ENCODE measurements at regions not wholly inside any gene's neighbourhood (a gene's known extent, or its start where the extent isn't known, plus 50 kb on each side); places are given as distances from the start of the nearest gene placed in this dataset.

DNA sequence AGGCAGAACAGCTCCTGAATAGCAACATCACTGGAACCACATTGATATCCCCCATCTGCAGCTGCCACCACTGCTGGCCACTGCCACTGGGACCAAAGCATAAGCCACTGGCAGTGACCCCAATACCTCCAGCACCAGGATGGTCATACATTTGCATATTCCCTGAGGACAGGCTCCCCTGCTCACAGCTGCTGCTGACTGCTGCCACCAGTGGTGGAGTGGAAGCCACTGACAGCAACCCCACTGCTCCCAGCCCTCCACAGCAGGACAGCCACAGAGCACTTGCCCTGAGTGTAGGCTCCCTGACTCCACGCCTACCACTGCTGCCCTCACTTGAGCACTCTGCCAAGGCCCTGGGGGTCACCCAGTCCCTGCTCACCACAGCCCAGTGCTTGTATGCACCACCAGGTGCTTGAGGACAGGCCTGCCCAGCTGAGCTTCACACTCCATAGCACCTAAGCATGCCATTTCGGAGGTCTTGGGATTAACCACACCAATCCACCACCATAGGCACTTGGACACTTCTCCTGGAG, 327.4 kb upstream of the RPS23 start:
- TF ChIP-seq, protein P1, sequence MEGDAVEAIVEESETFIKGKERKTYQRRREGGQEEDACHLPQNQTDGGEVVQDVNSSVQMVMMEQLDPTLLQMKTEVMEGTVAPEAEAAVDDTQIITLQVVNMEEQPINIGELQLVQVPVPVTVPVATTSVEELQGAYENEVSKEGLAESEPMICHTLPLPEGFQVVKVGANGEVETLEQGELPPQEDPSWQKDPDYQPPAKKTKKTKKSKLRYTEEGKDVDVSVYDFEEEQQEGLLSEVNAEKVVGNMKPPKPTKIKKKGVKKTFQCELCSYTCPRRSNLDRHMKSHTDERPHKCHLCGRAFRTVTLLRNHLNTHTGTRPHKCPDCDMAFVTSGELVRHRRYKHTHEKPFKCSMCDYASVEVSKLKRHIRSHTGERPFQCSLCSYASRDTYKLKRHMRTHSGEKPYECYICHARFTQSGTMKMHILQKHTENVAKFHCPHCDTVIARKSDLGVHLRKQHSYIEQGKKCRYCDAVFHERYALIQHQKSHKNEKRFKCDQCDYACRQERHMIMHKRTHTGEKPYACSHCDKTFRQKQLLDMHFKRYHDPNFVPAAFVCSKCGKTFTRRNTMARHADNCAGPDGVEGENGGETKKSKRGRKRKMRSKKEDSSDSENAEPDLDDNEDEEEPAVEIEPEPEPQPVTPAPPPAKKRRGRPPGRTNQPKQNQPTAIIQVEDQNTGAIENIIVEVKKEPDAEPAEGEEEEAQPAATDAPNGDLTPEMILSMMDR (IDR thresholded peaks at IDR 0.05) = no peak
- TF ChIP-seq POLR2A (IDR thresholded peaks at IDR 0.05) (no peak), POLR2AphosphoS5 (IDR thresholded peaks at IDR 0.05) (no peak)
